Thyroid gland (tissue), 4 donors: ENCODE measurements at regions not wholly inside any gene's neighbourhood (a gene's known extent, or its start where the extent isn't known, plus 50 kb on each side); places are given as distances from the start of the nearest gene placed in this dataset.

Source experiments
- DNase-seq, 2 donors: peaks; one replicate each; pipeline ENCODE4 v3.0.0-alpha.2; 2019
- H3K27ac ChIP-seq, 3 donors: fragments of 200-600 bp; sonication (generic); 1 replicate in 2 of 3; 2 replicates in 1 of 3; pipeline ENCODE4 v1.5.1; 2016 to 2019; ENCODE audit warnings: mild to moderate bottlenecking in 1 of 3, moderate library complexity in 1 of 3
- H3K27me3 ChIP-seq: fragments of 200-600 bp; sonication (generic); one replicate; pipeline ENCODE4 v1.5.1; 2019
- H3K36me3 ChIP-seq, 2 donors: fragments of 200-600 bp; sonication (generic); one replicate each; pipeline ENCODE4 v1.5.1; 2016 to 2019
- H3K4me1 ChIP-seq, 2 donors: fragments of 200-600 bp; sonication (generic); one replicate each; pipeline ENCODE4 v1.5.1; 2017 to 2019
- H3K4me3 ChIP-seq, 3 donors: fragments of 200-600 bp; sonication (generic); replicated peaks in 1 of 3; 1 replicate in 2 of 3; 2 replicates in 1 of 3; pipeline ENCODE4 v1.5.1; 2016; ENCODE audit warnings: mild to moderate bottlenecking in 1 of 3
- H3K9me3 ChIP-seq: fragments of 200-600 bp; sonication (generic); one replicate; pipeline ENCODE4 v1.5.1; 2017
- CTCF ChIP-seq, 6 experiments: fragments of 200-600 bp in 3 of 6; fragments of 450-650 bp in 3 of 6; sonication (generic) in 3 of 6; IDR thresholded peaks; one replicate each; pipeline ENCODE4 v1.5.1; 2016 to 2019; ENCODE audit warnings: antibody characterized with exemption in 6 of 6, mild to moderate bottlenecking in 2 of 6, inconsistent platforms in 1 of 6, moderate library complexity in 1 of 6
- POLR2A ChIP-seq, 2 donors: fragments of 450-650 bp; IDR thresholded peaks; one replicate each; pipeline ENCODE4 v1.6.1; 2017; ENCODE audit warnings: antibody characterized with exemption in 2 of 2, mild to moderate bottlenecking in 2 of 2, moderate library complexity in 1 of 2
- WGBS, 2 donors: methylation state at CpG; one replicate each; pipeline ENCODE4 v1.1.5; 2017; 5-methylcytosine and 5-hydroxymethylcytosine counted together
- intact Hi-C: fragments of 100-400 bp; cut with DNase I; formaldehyde crosslinking; loops from one replicate; pipeline ENCODE4 v1.15.1; 2023

- Histone ChIP-seq H3K9me3 (no peaks in the 10 kb centered on the region), H3K27me3 (no peaks in the 10 kb centered on the region), H3K27ac (no peak overlapping the region), H3K36me3 (no peaks in the 10 kb centered on the region), H3K4me3 (no peak overlapping the region), H3K4me1 (no peaks in the 10 kb centered on the region)
- intact Hi-C loops, result no loop called here
- no peak for DNase-seq
- WGBS, 2 donors, result 89 to 93% methylated on average over 2 of the region's 2 CpGs
- TF ChIP-seq CTCF (IDR thresholded peaks at IDR 0.05), result no peak
- no peak for TF ChIP-seq POLR2A (IDR thresholded peaks at IDR 0.05)
These were observed 197.8 kb downstream of the SALL1 start for GRCh38 chr16:50953290-50953689.

GRCh38 chr16:50950955-50951354, 200.1 kb downstream of the SALL1 start:
- Histone ChIP-seq H3K27ac (no peak overlapping the region), H3K36me3 (no peaks in the 10 kb centered on the region), H3K4me3 (no peak overlapping the region), H3K4me1 (no peaks in the 10 kb centered on the region), H3K27me3 (no peaks in the 10 kb centered on the region), H3K9me3 (no peaks in the 10 kb centered on the region)
- DNase-seq, result no peak
- TF ChIP-seq CTCF (IDR thresholded peaks at IDR 0.05), result no peak
- no peak for TF ChIP-seq POLR2A (IDR thresholded peaks at IDR 0.05)
- 58 to 64% methylated on average over 2 to 3 of the region's 3 CpGs for WGBS, 2 donors
- intact Hi-C loops, result no loop called here

- 86 to 89% methylated on average over 22 of the region's 22 CpGs for whole genome bisulfite sequencing, 2 donors
- Histone ChIP-seq H3K27ac (no peak overlapping the region), H3K4me3 (no peak overlapping the region), H3K9me3 (no peaks in the 10 kb centered on the region), H3K4me1 (no peaks in the 10 kb centered on the region), H3K27me3 (no peaks in the 10 kb centered on the region), H3K36me3 (no peaks in the 10 kb centered on the region)
- intact Hi-C loops, result no loop called here
- no peak for DNase-seq
- TF ChIP-seq POLR2A (IDR thresholded peaks at IDR 0.05), result no peak
- TF ChIP-seq CTCF (IDR thresholded peaks at IDR 0.05), result no peak
These were observed 202.7 kb downstream of the SALL1 start for GRCh38 chr16:50948268-50948930.

- H3K4me1 ChIP-seq, result no peaks in the 10 kb centered on the region
- no peak for DNase-seq
- H3K36me3 ChIP-seq, result no peaks in the 10 kb centered on the region
- intact Hi-C loops, result no loop called here
- no peaks in the 10 kb centered on the region for H3K9me3 ChIP-seq
- no peak overlapping the region for H3K4me3 ChIP-seq
- H3K27me3 ChIP-seq, result no peaks in the 10 kb centered on the region
- no peak overlapping the region for H3K27ac ChIP-seq
- WGBS, 2 donors, result 94 to 100% methylated on average over 1 of the region's 1 CpG
- no peak for TF ChIP-seq CTCF (IDR thresholded peaks at IDR 0.05)
- no peak for TF ChIP-seq POLR2A (IDR thresholded peaks at IDR 0.05)
These were observed 203.2 kb downstream of the SALL1 start for GRCh38 chr16:50947826-50948225.

GRCh38 chr16:50946606-50947005, 204.5 kb downstream of the SALL1 start:
- Histone ChIP-seq H3K4me3 (no peak overlapping the region), H3K4me1 (no peaks in the 10 kb centered on the region), H3K27me3 (no peaks in the 10 kb centered on the region), H3K27ac (no peak overlapping the region), H3K36me3 (no peaks in the 10 kb centered on the region), H3K9me3 (no peaks in the 10 kb centered on the region)
- no peak for DNase-seq
- intact Hi-C loops, result no loop called here
- TF ChIP-seq POLR2A (IDR thresholded peaks at IDR 0.05) (no peak), CTCF (IDR thresholded peaks at IDR 0.05) (no peak)
- WGBS, 2 donors, result 73 to 76% methylated on average over 5 of the region's 5 CpGs
